ENCODE measurements at regions not wholly inside any gene's neighbourhood (a gene's known extent, or its start where the extent isn't known, plus 50 kb on each side); places are given as distances from the start of the nearest gene placed in this dataset.

DNA sequence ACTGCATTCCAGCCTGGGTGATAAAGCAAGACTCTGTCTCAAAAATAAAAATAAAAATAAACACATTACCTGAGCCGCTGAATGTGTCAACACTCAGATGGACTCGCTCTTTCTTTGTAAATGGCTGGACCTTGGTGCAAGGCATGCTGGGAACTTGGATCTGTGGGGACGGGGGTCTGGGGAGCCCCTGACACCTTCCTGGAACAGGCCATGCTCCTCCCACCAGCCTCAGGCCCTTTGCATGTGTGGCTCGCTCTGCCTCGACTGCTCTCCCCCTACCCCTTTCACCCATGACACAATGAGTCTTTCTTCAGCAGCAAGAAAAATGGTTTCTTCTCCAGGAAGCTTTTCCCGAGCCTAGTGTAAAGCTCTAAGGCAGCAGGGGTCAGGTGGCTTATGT lies 94.0 kb upstream of the CDH5 start:
- Histone ChIP-seq H3K9ac (ENCODE audit: insufficient read depth, low read length) (no peak overlapping the region), H3K27me3 (ENCODE audit: control insufficient read depth, insufficient read depth, low read length) (no peaks in the 10 kb centered on the region)

DNA sequence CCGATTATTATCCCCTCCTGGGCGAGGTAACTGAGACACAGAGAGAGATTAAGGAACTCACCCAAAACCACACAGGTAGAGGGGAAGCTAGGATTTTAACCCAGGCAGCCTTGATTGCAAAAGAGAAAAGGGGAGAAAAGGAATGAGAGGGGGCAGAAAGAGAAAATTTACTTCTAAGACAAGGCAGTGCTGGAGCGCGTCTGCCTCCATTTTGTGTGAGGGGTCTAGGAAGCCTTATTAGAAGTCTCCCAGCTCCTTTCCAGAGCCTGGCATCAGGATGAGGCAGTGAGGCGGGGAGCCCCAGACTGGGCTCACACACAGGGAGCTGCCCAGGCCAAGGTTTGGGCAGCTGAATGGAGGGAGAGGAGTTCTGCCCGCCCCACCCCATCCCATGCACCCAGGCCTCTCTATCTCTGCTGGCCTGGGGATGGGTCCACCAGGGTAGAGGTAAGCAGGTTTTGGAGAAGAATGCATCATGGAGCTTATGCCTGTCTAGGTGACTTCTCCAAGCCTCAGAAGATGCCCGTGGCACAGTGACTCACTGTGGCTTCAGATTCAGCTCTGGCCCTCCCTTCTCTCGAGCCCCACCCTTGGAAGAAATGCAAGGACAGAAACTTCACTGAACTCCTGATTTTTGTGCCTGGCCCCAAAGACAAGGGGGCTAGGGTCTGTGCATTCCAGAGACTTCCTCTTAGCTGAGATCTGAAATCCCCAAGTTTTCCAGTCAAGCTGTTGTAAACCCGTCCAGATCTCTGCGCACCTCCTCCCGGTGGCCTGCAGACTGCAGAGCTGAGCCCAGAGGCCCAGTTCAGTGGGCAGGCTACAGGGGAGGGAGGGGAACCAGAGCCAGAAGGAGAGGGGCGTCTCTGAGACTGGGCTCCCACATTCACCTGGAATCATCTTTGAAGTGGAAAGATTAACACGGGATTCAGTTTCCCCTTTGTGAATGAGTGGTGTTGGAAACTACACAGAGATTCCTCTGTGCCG lies 95.1 kb upstream of the CDH5 start:
- Histone ChIP-seq H3K9ac (ENCODE audit: insufficient read depth, low read length) (no peak overlapping the region), H3K36me3 (ENCODE audit: control insufficient read depth, insufficient read depth, low read length) (no peaks in the 10 kb centered on the region), H3K9me3 (ENCODE audit: control insufficient read depth, insufficient read depth, low read depth, low read length) (no peaks in the 10 kb centered on the region), H3K4me3 (replicated peaks in 1 of 4; ENCODE audit: control extremely low read depth in 1 of 4, insufficient read depth in 1 of 4, low read depth in 3 of 4, low read length in 4 of 4) (no peak overlapping the region), H4K20me1 (ENCODE audit: control insufficient read depth, extremely low read depth, insufficient read depth, low read length) (no peaks in the 10 kb centered on the region), H3K4me2 (ENCODE audit: extremely low read depth, insufficient read depth, low read length) (no peak overlapping the region), H3K79me2 (ENCODE audit: control insufficient read depth, insufficient read depth, low read length) (no peaks in the 10 kb centered on the region), H3K27me3 (ENCODE audit: control insufficient read depth, insufficient read depth, low read length) (no peaks in the 10 kb centered on the region), H3K27ac (ENCODE audit: insufficient read depth, low read length) (no peak overlapping the region), H2AFZ (ENCODE audit: low read length) (no peak overlapping the region), H3K4me1 (ENCODE audit: control insufficient read depth, extremely low read depth, insufficient read depth, low read length) (peaks cover 16% of the 10 kb centered on the region)
- DNase-seq (ENCODE audit: low read depth in 2 of 2), result peak in 1 of 2 donors; percentile 55
- TF ChIP-seq EZH2 (IDR thresholded peaks at IDR 0.05; ENCODE audit: low read length, missing control alignments), result no peak
- TF ChIP-seq, protein P1, sequence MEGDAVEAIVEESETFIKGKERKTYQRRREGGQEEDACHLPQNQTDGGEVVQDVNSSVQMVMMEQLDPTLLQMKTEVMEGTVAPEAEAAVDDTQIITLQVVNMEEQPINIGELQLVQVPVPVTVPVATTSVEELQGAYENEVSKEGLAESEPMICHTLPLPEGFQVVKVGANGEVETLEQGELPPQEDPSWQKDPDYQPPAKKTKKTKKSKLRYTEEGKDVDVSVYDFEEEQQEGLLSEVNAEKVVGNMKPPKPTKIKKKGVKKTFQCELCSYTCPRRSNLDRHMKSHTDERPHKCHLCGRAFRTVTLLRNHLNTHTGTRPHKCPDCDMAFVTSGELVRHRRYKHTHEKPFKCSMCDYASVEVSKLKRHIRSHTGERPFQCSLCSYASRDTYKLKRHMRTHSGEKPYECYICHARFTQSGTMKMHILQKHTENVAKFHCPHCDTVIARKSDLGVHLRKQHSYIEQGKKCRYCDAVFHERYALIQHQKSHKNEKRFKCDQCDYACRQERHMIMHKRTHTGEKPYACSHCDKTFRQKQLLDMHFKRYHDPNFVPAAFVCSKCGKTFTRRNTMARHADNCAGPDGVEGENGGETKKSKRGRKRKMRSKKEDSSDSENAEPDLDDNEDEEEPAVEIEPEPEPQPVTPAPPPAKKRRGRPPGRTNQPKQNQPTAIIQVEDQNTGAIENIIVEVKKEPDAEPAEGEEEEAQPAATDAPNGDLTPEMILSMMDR (conservative IDR thresholded peaks at IDR 0.05 in 1 of 2, IDR thresholded peaks at IDR 0.05 in 1 of 2; ENCODE audit: low read depth in 1 of 2, low read length in 2 of 2), result no peak

More for the DNA sequence above, 94.0 kb upstream of the CDH5 start:
- Histone ChIP-seq H3K79me2 (ENCODE audit: control insufficient read depth, insufficient read depth, low read length) (no peaks in the 10 kb centered on the region), H2AFZ (ENCODE audit: low read length) (no peak overlapping the region), H4K20me1 (ENCODE audit: control insufficient read depth, extremely low read depth, insufficient read depth, low read length) (no peaks in the 10 kb centered on the region), H3K36me3 (ENCODE audit: control insufficient read depth, insufficient read depth, low read length) (no peaks in the 10 kb centered on the region), H3K9me3 (ENCODE audit: control insufficient read depth, insufficient read depth, low read depth, low read length) (no peaks in the 10 kb centered on the region), H3K4me2 (ENCODE audit: extremely low read depth, insufficient read depth, low read length) (no peak overlapping the region), H3K4me3 (replicated peaks in 1 of 4; ENCODE audit: control extremely low read depth in 1 of 4, insufficient read depth in 1 of 4, low read depth in 3 of 4, low read length in 4 of 4) (no peak overlapping the region), H3K27ac (ENCODE audit: insufficient read depth, low read length) (no peak overlapping the region), H3K4me1 (ENCODE audit: control insufficient read depth, extremely low read depth, insufficient read depth, low read length) (peaks cover 9% of the 10 kb centered on the region)
- TF ChIP-seq EZH2 (IDR thresholded peaks at IDR 0.05; ENCODE audit: low read length, missing control alignments), result no peak
- TF ChIP-seq, protein P1 (conservative IDR thresholded peaks at IDR 0.05 in 1 of 2, IDR thresholded peaks at IDR 0.05 in 1 of 2; ENCODE audit: low read depth in 1 of 2, low read length in 2 of 2), result no peak
- no peak for DNase-seq (ENCODE audit: low read depth in 2 of 2)

DNA sequence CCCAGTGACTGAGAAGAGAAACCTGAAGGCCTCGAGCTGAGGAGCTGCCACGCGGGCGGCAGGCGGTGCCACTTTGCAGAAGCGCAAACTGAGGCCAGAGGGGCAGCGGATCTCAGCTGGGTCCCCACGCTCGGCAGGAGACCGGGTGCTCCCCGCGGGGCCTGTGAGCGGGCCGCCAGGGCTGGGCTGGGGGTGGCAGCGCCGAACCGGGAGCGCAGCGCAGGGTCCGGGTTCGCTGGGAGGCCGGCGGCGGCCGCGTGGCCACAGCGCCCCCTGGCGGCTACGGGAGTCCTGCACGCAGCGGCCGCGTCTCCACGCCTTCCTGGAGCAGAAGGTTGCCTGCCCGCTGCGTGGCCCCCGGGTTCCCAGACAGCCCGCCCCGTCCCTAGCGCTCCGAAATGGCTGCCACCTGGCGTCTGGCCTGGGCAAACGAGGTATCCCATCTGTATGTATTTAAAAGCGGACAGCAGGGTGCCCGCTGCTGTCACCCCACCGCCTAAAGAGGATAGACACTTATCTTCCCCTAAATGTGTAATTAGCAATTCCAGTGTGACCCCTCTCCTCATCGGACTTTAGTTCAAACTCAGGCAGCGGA lies 96.1 kb upstream of the CDH5 start:
- no peak overlapping the region for H3K4me2 ChIP-seq (ENCODE audit: extremely low read depth, insufficient read depth, low read length)

More for the DNA sequence above, 96.1 kb upstream of the CDH5 start:
- DNase-seq (ENCODE audit: low read depth in 2 of 2), result peak; percentile 58 to 67
- Histone ChIP-seq H3K9ac (ENCODE audit: insufficient read depth, low read length) (no peak overlapping the region), H3K4me3 (replicated peaks in 1 of 4; ENCODE audit: control extremely low read depth in 1 of 4, insufficient read depth in 1 of 4, low read depth in 3 of 4, low read length in 4 of 4) (peak overlapping the region in 1 of 4 experiments; percentile 34), H3K27ac (ENCODE audit: insufficient read depth, low read length) (peak overlapping the region; percentile 26), H2AFZ (ENCODE audit: low read length) (peak overlapping the region; percentile 43), H3K9me3 (ENCODE audit: control insufficient read depth, insufficient read depth, low read depth, low read length) (no peaks in the 10 kb centered on the region), H3K27me3 (ENCODE audit: control insufficient read depth, insufficient read depth, low read length) (no peaks in the 10 kb centered on the region), H3K4me1 (ENCODE audit: control insufficient read depth, extremely low read depth, insufficient read depth, low read length) (peaks cover 23% of the 10 kb centered on the region), H3K79me2 (ENCODE audit: control insufficient read depth, insufficient read depth, low read length) (no peaks in the 10 kb centered on the region), H4K20me1 (ENCODE audit: control insufficient read depth, extremely low read depth, insufficient read depth, low read length) (no peaks in the 10 kb centered on the region), H3K36me3 (ENCODE audit: control insufficient read depth, insufficient read depth, low read length) (no peaks in the 10 kb centered on the region)
- no peak for TF ChIP-seq EZH2 (IDR thresholded peaks at IDR 0.05; ENCODE audit: low read length, missing control alignments)
- TF ChIP-seq, protein P1 (conservative IDR thresholded peaks at IDR 0.05 in 1 of 2, IDR thresholded peaks at IDR 0.05 in 1 of 2; ENCODE audit: low read depth in 1 of 2, low read length in 2 of 2), result peak; percentile 40 to 73
